ENCODE measurements at regions not wholly inside any gene's neighbourhood (a gene's known extent, or its start where the extent isn't known, plus 50 kb on each side); places are given as distances from the start of the nearest gene placed in this dataset.

DNA sequence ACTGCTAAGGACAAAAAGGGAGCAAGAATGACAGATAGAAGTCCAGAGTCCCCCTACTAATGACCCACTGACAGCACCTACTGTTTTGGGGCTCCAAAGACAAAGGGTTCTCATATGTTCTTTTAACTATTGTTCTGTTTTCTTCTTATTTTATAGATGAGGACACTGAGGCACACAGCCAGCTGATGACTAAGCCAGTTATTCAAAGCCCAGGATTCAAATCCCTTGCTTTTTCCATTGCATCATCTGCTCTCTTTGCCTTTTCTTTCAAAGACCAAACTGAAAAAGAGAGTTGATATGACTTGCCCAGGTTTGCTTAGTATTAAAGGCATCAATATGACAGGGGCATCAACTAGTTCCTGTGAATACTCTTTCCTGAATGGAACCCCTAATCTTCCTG is 299.8 kb downstream of the LRATD1 start:
- H3K27me3 ChIP-seq, result no peaks in the 10 kb centered on the region
- intact Hi-C loops (cut with DNase I), result no loop called here
- H3K27ac ChIP-seq, result no peak overlapping the region
- no peak overlapping the region for H3K4me3 ChIP-seq (replicated peaks in 1 of 3)
- H3K4me1 ChIP-seq, result no peaks in the 10 kb centered on the region
- DNase-seq, result no peak
- H3K36me3 ChIP-seq, result no peaks in the 10 kb centered on the region
- H3K9me3 ChIP-seq, result no peaks in the 10 kb centered on the region
- TF ChIP-seq, protein P1, sequence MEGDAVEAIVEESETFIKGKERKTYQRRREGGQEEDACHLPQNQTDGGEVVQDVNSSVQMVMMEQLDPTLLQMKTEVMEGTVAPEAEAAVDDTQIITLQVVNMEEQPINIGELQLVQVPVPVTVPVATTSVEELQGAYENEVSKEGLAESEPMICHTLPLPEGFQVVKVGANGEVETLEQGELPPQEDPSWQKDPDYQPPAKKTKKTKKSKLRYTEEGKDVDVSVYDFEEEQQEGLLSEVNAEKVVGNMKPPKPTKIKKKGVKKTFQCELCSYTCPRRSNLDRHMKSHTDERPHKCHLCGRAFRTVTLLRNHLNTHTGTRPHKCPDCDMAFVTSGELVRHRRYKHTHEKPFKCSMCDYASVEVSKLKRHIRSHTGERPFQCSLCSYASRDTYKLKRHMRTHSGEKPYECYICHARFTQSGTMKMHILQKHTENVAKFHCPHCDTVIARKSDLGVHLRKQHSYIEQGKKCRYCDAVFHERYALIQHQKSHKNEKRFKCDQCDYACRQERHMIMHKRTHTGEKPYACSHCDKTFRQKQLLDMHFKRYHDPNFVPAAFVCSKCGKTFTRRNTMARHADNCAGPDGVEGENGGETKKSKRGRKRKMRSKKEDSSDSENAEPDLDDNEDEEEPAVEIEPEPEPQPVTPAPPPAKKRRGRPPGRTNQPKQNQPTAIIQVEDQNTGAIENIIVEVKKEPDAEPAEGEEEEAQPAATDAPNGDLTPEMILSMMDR (IDR thresholded peaks at IDR 0.05), result no peak
- no peak for TF ChIP-seq POLR2A (IDR thresholded peaks at IDR 0.05)

DNA sequence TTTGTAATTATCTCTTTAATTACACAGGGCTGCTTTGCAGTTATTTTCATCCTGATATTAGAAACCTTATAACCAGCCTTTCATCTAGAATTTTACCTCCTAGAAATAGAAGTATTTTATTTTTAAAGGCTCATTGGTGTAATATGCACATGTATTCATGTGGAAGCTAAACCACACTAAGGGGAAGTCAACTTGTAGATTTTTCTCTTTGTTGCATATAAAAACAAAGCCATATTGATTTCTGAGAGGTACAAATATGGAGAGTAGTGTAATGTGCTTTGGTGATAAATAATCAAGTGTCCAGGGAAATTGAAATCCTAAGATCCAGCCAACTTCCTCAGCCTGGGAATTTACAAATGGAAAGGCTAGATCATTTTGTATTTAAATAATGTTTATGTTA is 301.2 kb downstream of the LRATD1 start:
- Histone ChIP-seq H3K27ac (no peak overlapping the region), H3K36me3 (no peaks in the 10 kb centered on the region), H3K4me3 (replicated peaks in 1 of 3) (no peak overlapping the region), H3K27me3 (no peaks in the 10 kb centered on the region), H3K9me3 (no peaks in the 10 kb centered on the region), H3K4me1 (no peaks in the 10 kb centered on the region)
- no peak for DNase-seq
- intact Hi-C loops (cut with DNase I), result no loop called here
- TF ChIP-seq, protein P1 (IDR thresholded peaks at IDR 0.05), result no peak
- TF ChIP-seq POLR2A (IDR thresholded peaks at IDR 0.05), result no peak

DNA sequence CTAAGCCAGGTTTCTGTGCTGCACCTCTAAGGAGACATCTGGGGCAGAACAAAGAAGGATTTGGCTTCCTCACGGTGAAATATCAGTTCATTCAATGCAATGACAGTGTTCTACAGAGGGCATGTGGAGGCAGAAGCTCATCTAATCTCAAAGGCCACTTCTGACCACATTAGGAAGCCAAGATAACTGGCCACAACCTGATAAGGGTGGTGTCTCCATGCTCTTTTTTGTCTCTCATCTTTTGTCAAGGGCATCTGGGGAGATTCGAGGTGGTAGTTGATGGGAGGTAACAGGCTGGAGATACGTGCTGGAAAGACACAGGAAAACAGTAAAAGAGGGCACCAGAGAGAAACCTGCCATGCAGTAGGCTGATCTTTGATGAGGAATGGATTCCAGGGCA is 303.9 kb downstream of the LRATD1 start:
- no peak for TF ChIP-seq POLR2A (IDR thresholded peaks at IDR 0.05)
- TF ChIP-seq, protein P1 (IDR thresholded peaks at IDR 0.05), result no peak
- WGBS, 2 donors, result 65 to 77% methylated on average over 3 of the region's 3 CpGs
- Histone ChIP-seq H3K4me3 (replicated peaks in 1 of 3) (no peak overlapping the region), H3K27ac (no peak overlapping the region), H3K9me3 (no peaks in the 10 kb centered on the region), H3K27me3 (no peaks in the 10 kb centered on the region), H3K36me3 (no peaks in the 10 kb centered on the region), H3K4me1 (no peaks in the 10 kb centered on the region)
- intact Hi-C loops (cut with DNase I), result no loop called here
- no peak for DNase-seq

DNA sequence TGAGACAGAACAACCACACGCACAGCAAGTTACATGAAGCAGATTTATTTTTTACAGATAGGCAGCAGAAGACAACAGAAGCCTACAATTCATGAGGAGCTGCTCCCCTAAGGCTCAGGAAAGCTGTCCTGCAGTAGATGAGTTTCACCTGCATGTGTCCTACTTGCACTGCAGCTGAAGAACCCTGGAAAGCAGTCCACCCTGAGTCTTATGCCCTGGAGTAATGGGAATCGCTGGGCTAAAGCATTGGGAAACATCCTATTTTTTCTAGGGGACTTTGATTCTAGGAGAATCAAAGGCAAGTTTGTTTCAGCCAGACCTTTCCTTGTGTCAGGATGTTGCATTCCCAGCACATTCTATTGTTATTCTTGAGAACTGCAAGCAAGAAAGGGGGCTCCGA is 304.8 kb downstream of the LRATD1 start:
- WGBS, 2 donors, result 93% methylated on average over 3 of the region's 3 CpGs

DNA sequence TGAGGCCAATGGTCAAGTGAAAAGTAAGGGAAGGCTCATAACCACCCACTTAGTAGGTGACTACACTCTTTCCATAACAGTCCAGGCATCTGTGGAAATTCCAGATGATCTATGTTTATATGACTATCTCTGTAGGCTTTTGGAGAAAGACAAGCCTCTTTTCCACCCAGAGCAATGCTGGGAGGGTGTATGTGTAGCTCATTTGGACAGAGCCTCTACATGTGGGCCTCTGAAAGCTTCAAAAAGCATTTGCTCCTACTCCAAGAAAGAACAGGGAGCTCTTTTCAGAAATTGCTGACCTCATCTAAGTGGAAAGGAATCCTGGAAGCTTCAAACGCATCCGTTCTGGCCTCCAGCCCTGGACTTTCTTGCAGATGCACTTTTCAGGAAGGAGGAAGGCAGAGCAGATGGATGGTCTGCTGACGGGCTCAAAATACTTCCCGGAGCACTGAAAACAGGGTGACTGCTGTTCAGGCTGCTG is 308.7 kb downstream of the LRATD1 start:
- H3K4me3 ChIP-seq (replicated peaks in 1 of 3), result no peak overlapping the region
- DNase-seq, result no peak
- no peaks in the 10 kb centered on the region for H3K27me3 ChIP-seq
- no peaks in the 10 kb centered on the region for H3K9me3 ChIP-seq
- H3K27ac ChIP-seq, result no peak overlapping the region
- 73% methylated on average over 4 of the region's 4 CpGs for WGBS, 2 donors
- TF ChIP-seq, protein P1 (IDR thresholded peaks at IDR 0.05), result no peak
- TF ChIP-seq POLR2A (IDR thresholded peaks at IDR 0.05), result no peak
- intact Hi-C loops (cut with DNase I), result no loop called here
- no peaks in the 10 kb centered on the region for H3K4me1 ChIP-seq
- H3K36me3 ChIP-seq, result no peaks in the 10 kb centered on the region

More for the DNA sequence above, 304.8 kb downstream of the LRATD1 start:
- H3K4me1 ChIP-seq, result no peaks in the 10 kb centered on the region
- no peaks in the 10 kb centered on the region for H3K27me3 ChIP-seq
- intact Hi-C loops (cut with DNase I), result no loop called here
- H3K4me3 ChIP-seq (replicated peaks in 1 of 3), result no peak overlapping the region
- H3K9me3 ChIP-seq, result no peaks in the 10 kb centered on the region
- no peak overlapping the region for H3K27ac ChIP-seq
- no peak for DNase-seq
- no peak for TF ChIP-seq POLR2A (IDR thresholded peaks at IDR 0.05)
- TF ChIP-seq, protein P1 (IDR thresholded peaks at IDR 0.05), result no peak
- H3K36me3 ChIP-seq, result no peaks in the 10 kb centered on the region
